Sigmoid colon (tissue), 6 donors: ENCODE measurements at regions not wholly inside any gene's neighbourhood (a gene's known extent, or its start where the extent isn't known, plus 50 kb on each side); places are given as distances from the start of the nearest gene placed in this dataset.

Source experiments
- DNase-seq: peaks from one replicate; pipeline ENCODE4 v3.0.0-alpha.2; 2019
- H3K27ac ChIP-seq, 4 donors: fragments of 200-600 bp; sonication (generic); one replicate each; pipeline ENCODE4 v1.5.1; 2016 to 2019; ENCODE audit warnings: mild to moderate bottlenecking in 1 of 4
- H3K27me3 ChIP-seq, 3 donors: fragments of 200-600 bp; sonication (generic); one replicate each; pipeline ENCODE4 v1.5.1; 2019; ENCODE audit warnings: mild to moderate bottlenecking in 1 of 3
- H3K36me3 ChIP-seq, 4 donors: fragments of 200-600 bp; sonication (generic); one replicate each; pipeline ENCODE4 v1.5.1; 2016 to 2019
- H3K4me1 ChIP-seq, 4 donors: fragments of 200-600 bp; sonication (generic); one replicate each; pipeline ENCODE4 v1.5.1; 2017 to 2019
- H3K4me3 ChIP-seq, 4 donors: fragments of 200-600 bp; sonication (generic); one replicate each; pipeline ENCODE4 v1.5.1; 2017 to 2019; ENCODE audit warnings: mild to moderate bottlenecking in 2 of 4, moderate library complexity in 1 of 4
- H3K9me3 ChIP-seq, 4 donors: fragments of 200-600 bp in 3 of 4; sonication (generic) in 3 of 4; one replicate each; pipeline versions ENCODE4 v1.5.1 to v1.6.1; 2013 to 2019
- CTCF ChIP-seq, 4 experiments: fragments of 450-650 bp in 3 of 4; fragments of 200-600 bp in 1 of 4; IDR thresholded peaks; one replicate each; pipeline ENCODE4 v1.5.1; 2016 to 2019; ENCODE audit warnings: antibody characterized with exemption in 4 of 4, mild to moderate bottlenecking in 3 of 4, moderate library complexity in 2 of 4
- EP300 ChIP-seq, 4 donors: sonication (generic); formaldehyde crosslinking; IDR thresholded peaks; one replicate each; pipeline ENCODE4 v1.6.1; 2017; ENCODE audit warnings: antibody characterized with exemption in 4 of 4
- POLR2A ChIP-seq, 2 donors: fragments of 450-650 bp; IDR thresholded peaks; one replicate each; pipeline ENCODE4 v1.6.1; 2016; ENCODE audit warnings: antibody characterized with exemption in 2 of 2, mild to moderate bottlenecking in 2 of 2, moderate library complexity in 2 of 2
- POLR2AphosphoS5 ChIP-seq, 4 donors: sonication (generic); formaldehyde crosslinking; IDR thresholded peaks; one replicate each; pipeline ENCODE4 v1.6.1; 2017; ENCODE audit warnings: antibody characterized with exemption in 4 of 4
- WGBS, 2 donors: extraction: QIAGEN DNeasy Blood & Tissue Kit; methylation state at CpG; one replicate each; pipeline ENCODE4 v1.1.7; 2013; 5-methylcytosine and 5-hydroxymethylcytosine counted together
- intact Hi-C: fragments of 100-400 bp; cut with DNase I; formaldehyde crosslinking; loops from one replicate; pipeline ENCODE4 v1.15.1; 2023
- donor health status: healthy with polysubstance abuse.
- donor health status: healthy.

DNA sequence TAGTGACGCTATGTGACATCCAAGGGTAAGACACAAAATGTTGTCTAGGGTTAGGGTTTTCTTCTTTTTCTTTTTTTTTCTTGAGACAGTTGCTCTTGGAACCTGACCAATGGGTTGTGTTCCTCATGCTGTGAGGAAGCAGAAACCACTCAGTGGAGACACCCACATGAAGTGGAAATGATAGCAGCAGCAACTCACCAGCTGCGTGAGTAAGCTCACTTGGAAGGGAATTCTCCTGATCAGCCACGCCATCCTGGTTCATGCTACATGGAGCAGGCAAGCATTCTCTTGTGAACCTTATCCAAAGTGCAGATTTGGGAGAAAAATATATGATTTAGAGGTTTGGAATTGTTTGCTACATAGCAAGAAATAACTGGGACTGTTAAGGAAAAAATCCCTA, 863.7 kb downstream of the EPHA4 start:
- no peak overlapping the region for H3K4me3 ChIP-seq
- no peaks in the 10 kb centered on the region for H3K9me3 ChIP-seq
- H3K4me1 ChIP-seq: no peaks in the 10 kb centered on the region
- no peak overlapping the region for H3K27ac ChIP-seq
- TF ChIP-seq EP300 (IDR thresholded peaks at IDR 0.05) (no peak), POLR2A (IDR thresholded peaks at IDR 0.05) (no peak), POLR2AphosphoS5 (IDR thresholded peaks at IDR 0.05) (no peak), CTCF (IDR thresholded peaks at IDR 0.05) (no peak)
- H3K36me3 ChIP-seq: no peaks in the 10 kb centered on the region
- H3K27me3 ChIP-seq: no peaks in the 10 kb centered on the region
- WGBS, 2 donors: 85 to 88% methylated on average over 3 of the region's 3 CpGs
- intact Hi-C loops: no loop called here
- no peak for DNase-seq

- H3K27ac ChIP-seq: no peak overlapping the region
- H3K9me3 ChIP-seq: no peaks in the 10 kb centered on the region
- no peak for DNase-seq
- no peaks in the 10 kb centered on the region for H3K4me1 ChIP-seq
- intact Hi-C loops: no loop called here
- TF ChIP-seq EP300 (IDR thresholded peaks at IDR 0.05): no peak
- TF ChIP-seq POLR2AphosphoS5 (IDR thresholded peaks at IDR 0.05): no peak
- TF ChIP-seq POLR2A (IDR thresholded peaks at IDR 0.05): no peak
- no peak for TF ChIP-seq CTCF (IDR thresholded peaks at IDR 0.05)
- no peaks in the 10 kb centered on the region for H3K27me3 ChIP-seq
- no peaks in the 10 kb centered on the region for H3K36me3 ChIP-seq
- WGBS, 2 donors: 91% methylated on average over 3 of the region's 3 CpGs
- no peak overlapping the region for H3K4me3 ChIP-seq
Measured at GRCh38 chr2:220717283-220717682, 854.8 kb downstream of the EPHA4 start.

- no peaks in the 10 kb centered on the region for H3K9me3 ChIP-seq
- no peaks in the 10 kb centered on the region for H3K4me1 ChIP-seq
- no peak for DNase-seq
- no peak overlapping the region for H3K27ac ChIP-seq
- WGBS, 2 donors: 59 to 77% methylated on average over 4 of the region's 4 CpGs
- no peak overlapping the region for H3K4me3 ChIP-seq
- TF ChIP-seq POLR2A (IDR thresholded peaks at IDR 0.05) (no peak), POLR2AphosphoS5 (IDR thresholded peaks at IDR 0.05) (no peak), CTCF (IDR thresholded peaks at IDR 0.05) (no peak), EP300 (IDR thresholded peaks at IDR 0.05) (no peak)
- H3K36me3 ChIP-seq: no peaks in the 10 kb centered on the region
- no peaks in the 10 kb centered on the region for H3K27me3 ChIP-seq
- intact Hi-C loops: no loop called here
Measured at GRCh38 chr2:220736778-220737177, 835.3 kb downstream of the EPHA4 start.

- WGBS, 2 donors: 81 to 85% methylated on average over 2 of the region's 2 CpGs
- intact Hi-C loops: no loop called here
- Histone ChIP-seq H3K36me3 (no peaks in the 10 kb centered on the region), H3K27me3 (no peaks in the 10 kb centered on the region), H3K27ac (no peak overlapping the region), H3K4me3 (no peak overlapping the region), H3K4me1 (no peaks in the 10 kb centered on the region), H3K9me3 (no peaks in the 10 kb centered on the region)
- no peak for DNase-seq
- no peak for TF ChIP-seq POLR2AphosphoS5 (IDR thresholded peaks at IDR 0.05)
- TF ChIP-seq EP300 (IDR thresholded peaks at IDR 0.05): no peak
- TF ChIP-seq POLR2A (IDR thresholded peaks at IDR 0.05): no peak
- no peak for TF ChIP-seq CTCF (IDR thresholded peaks at IDR 0.05)
Measured at GRCh38 chr2:220743203-220743602, 828.9 kb downstream of the EPHA4 start.

- intact Hi-C loops: no loop called here
- TF ChIP-seq POLR2AphosphoS5 (IDR thresholded peaks at IDR 0.05): no peak
- no peak for TF ChIP-seq EP300 (IDR thresholded peaks at IDR 0.05)
- TF ChIP-seq CTCF (IDR thresholded peaks at IDR 0.05): no peak
- no peak for TF ChIP-seq POLR2A (IDR thresholded peaks at IDR 0.05)
- DNase-seq: no peak
- no peaks in the 10 kb centered on the region for H3K9me3 ChIP-seq
- WGBS, 2 donors: 60 to 61% methylated on average over 2 of the region's 2 CpGs
- H3K27ac ChIP-seq: no peak overlapping the region
- no peak overlapping the region for H3K4me3 ChIP-seq
- H3K4me1 ChIP-seq: no peaks in the 10 kb centered on the region
- H3K36me3 ChIP-seq: no peaks in the 10 kb centered on the region
- no peaks in the 10 kb centered on the region for H3K27me3 ChIP-seq
Measured at GRCh38 chr2:220744861-220745260, 827.2 kb downstream of the EPHA4 start.
